Osteoblast (primary cell): ENCODE measurements at regions not wholly inside any gene's neighbourhood (a gene's known extent, or its start where the extent isn't known, plus 50 kb on each side); places are given as distances from the start of the nearest gene placed in this dataset.

Experiments
- DNase-seq: peaks from one replicate; pipeline ENCODE4 v3.0.0; 2011; ENCODE audit warnings: low spot score, mixed read lengths; ENCODE audit not compliant: insufficient read length; ENCODE audit errors: missing footprints
- H2AFZ ChIP-seq: 2 replicates; pipeline ENCODE4 v1.6.0; 2011; ENCODE audit warnings: mild to moderate bottlenecking, low read length
- H3K27ac ChIP-seq: 2 replicates; pipeline ENCODE4 v1.5.1; 2011; ENCODE audit warnings: mild to moderate bottlenecking, low read depth, low read length, moderate library complexity
- H3K27me3 ChIP-seq: 2 replicates; pipeline ENCODE4 v1.6.0; 2012; ENCODE audit warnings: mild to moderate bottlenecking, control low read depth, inconsistent platforms, low read length, moderate library complexity; ENCODE audit not compliant: insufficient read depth
- H3K36me3 ChIP-seq: 2 replicates; pipeline ENCODE4 v1.5.1; 2011; ENCODE audit warnings: mild to moderate bottlenecking, low read length, control low read depth, moderate library complexity; ENCODE audit not compliant: insufficient read depth
- H3K4me1 ChIP-seq: 2 replicates; pipeline ENCODE4 v1.5.1; 2011; ENCODE audit warnings: mild to moderate bottlenecking, low read length, control low read depth, moderate library complexity; ENCODE audit not compliant: insufficient read depth
- H3K4me2 ChIP-seq: 2 replicates; pipeline ENCODE4 v1.6.0; 2011; ENCODE audit warnings: mild to moderate bottlenecking, low read length; ENCODE audit not compliant: insufficient read depth
- H3K4me3 ChIP-seq: fragments of 200-600 bp; sonication (generic); 3 replicates; pipeline ENCODE4 v1.5.1; 2012; ENCODE audit warnings: mild to moderate bottlenecking, low read length, inconsistent platforms; ENCODE audit not compliant: insufficient read depth
- H3K79me2 ChIP-seq: 2 replicates; pipeline ENCODE4 v1.6.0; 2012; ENCODE audit warnings: mild to moderate bottlenecking, low read length, control low read depth, inconsistent platforms; ENCODE audit not compliant: insufficient read depth
- H3K9me3 ChIP-seq: 2 replicates; pipeline ENCODE4 v1.5.1; 2011; ENCODE audit warnings: low read depth, low read length, control low read depth
- H4K20me1 ChIP-seq: 2 replicates; pipeline ENCODE4 v1.6.0; 2012; ENCODE audit warnings: mild to moderate bottlenecking, low read length, control low read depth; ENCODE audit not compliant: insufficient read depth
- CTCF ChIP-seq: IDR thresholded peaks from 2 replicates; pipeline ENCODE4 v1.5.1; 2011; ENCODE audit warnings: mild to moderate bottlenecking, low read depth, low read length, moderate library complexity; ENCODE audit errors: extremely low read depth

- Histone ChIP-seq H3K79me2 (no peaks in the 10 kb centered on the region), H3K27ac (no peak overlapping the region), H3K9me3 (no peaks in the 10 kb centered on the region), H3K36me3 (no peaks in the 10 kb centered on the region), H3K4me2 (no peak overlapping the region), H3K27me3 (no peaks in the 10 kb centered on the region), H3K4me3 (no peak overlapping the region), H2AFZ (no peak overlapping the region), H3K4me1 (no peaks in the 10 kb centered on the region), H4K20me1 (no peaks in the 10 kb centered on the region)
- no peak for DNase-seq
- TF ChIP-seq CTCF, result no peak
These were observed 336.7 kb upstream of the KCNH7 start for GRCh38 chr2:163175294-163175693.

- H2AFZ ChIP-seq, result no peak overlapping the region
- H3K4me1 ChIP-seq, result no peaks in the 10 kb centered on the region
- no peak for DNase-seq
- H3K27me3 ChIP-seq, result no peaks in the 10 kb centered on the region
- H3K4me2 ChIP-seq, result no peak overlapping the region
- no peaks in the 10 kb centered on the region for H3K79me2 ChIP-seq
- H3K27ac ChIP-seq, result no peak overlapping the region
- TF ChIP-seq CTCF, result no peak
- no peaks in the 10 kb centered on the region for H3K9me3 ChIP-seq
- no peaks in the 10 kb centered on the region for H3K36me3 ChIP-seq
- H4K20me1 ChIP-seq, result no peaks in the 10 kb centered on the region
- no peak overlapping the region for H3K4me3 ChIP-seq
These were observed 335.0 kb upstream of the KCNH7 start for GRCh38 chr2:163173591-163173990.

- no peaks in the 10 kb centered on the region for H4K20me1 ChIP-seq
These were observed 333.4 kb upstream of the KCNH7 start for GRCh38 chr2:163171786-163172530.

More at GRCh38 chr2:163171786-163172530, 333.4 kb upstream of the KCNH7 start:
- TF ChIP-seq CTCF, result no peak
- H3K4me2 ChIP-seq, result no peak overlapping the region
- H3K27me3 ChIP-seq, result no peaks in the 10 kb centered on the region
- no peak overlapping the region for H3K27ac ChIP-seq
- no peak overlapping the region for H2AFZ ChIP-seq
- no peaks in the 10 kb centered on the region for H3K9me3 ChIP-seq
- no peak overlapping the region for H3K4me3 ChIP-seq
- peak; percentile 3 for DNase-seq
- no peaks in the 10 kb centered on the region for H3K4me1 ChIP-seq
- H3K79me2 ChIP-seq, result no peaks in the 10 kb centered on the region
- no peaks in the 10 kb centered on the region for H3K36me3 ChIP-seq
